ENCODE measurements at regions not wholly inside any gene's neighbourhood (a gene's known extent, or its start where the extent isn't known, plus 50 kb on each side); places are given as distances from the start of the nearest gene placed in this dataset.

GRCh38 chr2:7115364-7115763 is 198.2 kb downstream of the RNF144A start:
- Histone ChIP-seq H3K27me3 (ENCODE audit: insufficient read depth, low read depth) (no peaks in the 10 kb centered on the region), H3K27ac (no peak overlapping the region), H3K9ac (no peak overlapping the region), H3K79me2 (ENCODE audit: insufficient read depth, low read depth) (no peaks in the 10 kb centered on the region), H3K4me3 (IDR thresholded peaks at IDR 0.05; ENCODE audit: insufficient read depth, low read depth, low read length) (no peak overlapping the region), H4K20me1 (ENCODE audit: insufficient read depth) (no peaks in the 10 kb centered on the region), H2AFZ (ENCODE audit: low read depth) (no peak overlapping the region), H3K4me1 (ENCODE audit: low read depth, poor library complexity, severe bottlenecking) (no peaks in the 10 kb centered on the region), H3K4me2 (no peak overlapping the region), H3K36me3 (ENCODE audit: insufficient read depth) (no peaks in the 10 kb centered on the region; the same call in 1 of the 2 replicates)
- TF ChIP-seq CTCF (conservative IDR thresholded peaks at IDR 0.05; ENCODE audit: low read depth, low read length): no peak

GRCh38 chr2:7115906-7116305 is 198.7 kb downstream of the RNF144A start:
- Histone ChIP-seq H3K79me2 (ENCODE audit: insufficient read depth, low read depth) (no peaks in the 10 kb centered on the region), H3K27ac (no peak overlapping the region), H3K36me3 (ENCODE audit: insufficient read depth) (no peaks in the 10 kb centered on the region; the same call in 1 of the 2 replicates), H3K9ac (no peak overlapping the region), H3K4me3 (IDR thresholded peaks at IDR 0.05; ENCODE audit: insufficient read depth, low read depth, low read length) (no peak overlapping the region), H2AFZ (ENCODE audit: low read depth) (no peak overlapping the region), H3K27me3 (ENCODE audit: insufficient read depth, low read depth) (no peaks in the 10 kb centered on the region), H3K4me1 (ENCODE audit: low read depth, poor library complexity, severe bottlenecking) (no peaks in the 10 kb centered on the region), H4K20me1 (ENCODE audit: insufficient read depth) (no peaks in the 10 kb centered on the region), H3K4me2 (no peak overlapping the region)
- TF ChIP-seq CTCF (conservative IDR thresholded peaks at IDR 0.05; ENCODE audit: low read depth, low read length): no peak

GRCh38 chr2:7116511-7116910 is 199.3 kb downstream of the RNF144A start:
- Histone ChIP-seq H4K20me1 (ENCODE audit: insufficient read depth) (no peaks in the 10 kb centered on the region), H3K27ac (no peak overlapping the region), H3K9ac (no peak overlapping the region), H3K4me1 (ENCODE audit: low read depth, poor library complexity, severe bottlenecking) (no peaks in the 10 kb centered on the region), H2AFZ (ENCODE audit: low read depth) (no peak overlapping the region), H3K27me3 (ENCODE audit: insufficient read depth, low read depth) (no peaks in the 10 kb centered on the region), H3K4me2 (no peak overlapping the region), H3K79me2 (ENCODE audit: insufficient read depth, low read depth) (no peaks in the 10 kb centered on the region), H3K4me3 (IDR thresholded peaks at IDR 0.05; ENCODE audit: insufficient read depth, low read depth, low read length) (no peak overlapping the region), H3K36me3 (ENCODE audit: insufficient read depth) (no peaks in the 10 kb centered on the region; the same call in 1 of the 2 replicates)
- TF ChIP-seq CTCF (conservative IDR thresholded peaks at IDR 0.05; ENCODE audit: low read depth, low read length): no peak

GRCh38 chr2:7117076-7117475 is 199.9 kb downstream of the RNF144A start:
- no peaks in the 10 kb centered on the region for H4K20me1 ChIP-seq (ENCODE audit: insufficient read depth)
- H3K27me3 ChIP-seq (ENCODE audit: insufficient read depth, low read depth): no peaks in the 10 kb centered on the region
- H2AFZ ChIP-seq (ENCODE audit: low read depth): no peak overlapping the region
- no peak overlapping the region for H3K27ac ChIP-seq
- H3K4me1 ChIP-seq (ENCODE audit: low read depth, poor library complexity, severe bottlenecking): no peaks in the 10 kb centered on the region
- H3K4me3 ChIP-seq (IDR thresholded peaks at IDR 0.05; ENCODE audit: insufficient read depth, low read depth, low read length): no peak overlapping the region
- TF ChIP-seq CTCF (conservative IDR thresholded peaks at IDR 0.05; ENCODE audit: low read depth, low read length): no peak
- H3K79me2 ChIP-seq (ENCODE audit: insufficient read depth, low read depth): no peaks in the 10 kb centered on the region
- H3K9ac ChIP-seq: no peak overlapping the region
- no peaks in the 10 kb centered on the region; the same call in 1 of the 2 replicates for H3K36me3 ChIP-seq (ENCODE audit: insufficient read depth)
- no peak overlapping the region for H3K4me2 ChIP-seq

All from KMS-11 (cell line).